IMR-90 (cell line): ENCODE measurements at regions not wholly inside any gene's neighbourhood (a gene's known extent, or its start where the extent isn't known, plus 50 kb on each side); places are given as distances from the start of the nearest gene placed in this dataset.

Experiments used
- ATAC-seq: fragments of 200-7000 bp; cut with Tn5 transposase; 2 replicates; pipeline ENCODE4 v1.9.1; 2020; ENCODE audit warnings: low read depth, mild to moderate bottlenecking, moderate library complexity
- BruUV-seq: library from RNA; stranded (reverse); fragments of 400-500 nt; replicated peaks from 2 replicates; lab custom pipeline; 2021; lab: Mats Ljungman, UMichigan
- CTCF ChIA-PET: fragments of 300-600 bp; formaldehyde crosslinking; extraction: SDS; loops from one replicate; lab custom pipeline; 2021; ENCODE audit warnings: antibody characterized with exemption; lab: Yijun Ruan, JAX
- POLR2A ChIA-PET: fragments of 300-600 bp; sonication (Branson Sonifier 250); formaldehyde crosslinking; loops from one replicate; lab custom pipeline; 2022; ENCODE audit warnings: antibody characterized with exemption; ENCODE audit not compliant: unreplicated experiment; lab: Charles Lee
- DNase-seq: peaks from one replicate; pipeline ENCODE4 v3.0.0; 2013
- H2AFZ ChIP-seq: replicated peaks from 2 replicates; pipeline ENCODE3; 2013; ENCODE audit warnings: low read length, mild to moderate bottlenecking; ENCODE audit not compliant: poor library complexity
- H2AK5ac ChIP-seq: 2 replicates; pipeline ENCODE4 v1.6.1; 2013; ENCODE audit warnings: low read depth, low read length, inconsistent platforms
- H2AK9ac ChIP-seq: replicated peaks from 2 replicates; pipeline ENCODE3; 2013; ENCODE audit warnings: mild to moderate bottlenecking, low read depth, low read length, moderate library complexity; ENCODE audit not compliant: poor library complexity
- H2BK120ac ChIP-seq: 2 replicates; pipeline ENCODE4 v1.6.1; 2013; ENCODE audit warnings: low read depth, low read length, inconsistent platforms
- H2BK15ac ChIP-seq: 3 replicates; pipeline ENCODE4 v1.6.1; 2013; ENCODE audit warnings: low read depth, low read length, inconsistent platforms
- H2BK20ac ChIP-seq: 2 replicates; pipeline ENCODE4 v1.6.1; 2013; ENCODE audit warnings: low read depth, mild to moderate bottlenecking, inconsistent platforms, low read length, moderate library complexity
- H2BK5ac ChIP-seq: 2 replicates; pipeline ENCODE4 v1.6.1; 2013; ENCODE audit warnings: mild to moderate bottlenecking, low read depth, low read length, inconsistent platforms; ENCODE audit not compliant: poor library complexity, severe bottlenecking
- H3K14ac ChIP-seq: replicated peaks from 2 replicates; pipeline ENCODE4 v1.6.1; 2013; ENCODE audit warnings: low read depth, low read length, inconsistent platforms
- H3K18ac ChIP-seq: 2 replicates; pipeline ENCODE4 v1.6.1; 2013; ENCODE audit warnings: low read depth, low read length, control low read depth
- H3K23ac ChIP-seq: 2 replicates; pipeline ENCODE4 v1.6.1; 2013; ENCODE audit warnings: low read depth, low read length, inconsistent platforms
- H3K27ac ChIP-seq: 2 replicates; pipeline ENCODE4 v1.5.1; 2013; ENCODE audit warnings: mild to moderate bottlenecking, control low read depth, low read length; ENCODE audit not compliant: insufficient read depth
- H3K27me3 ChIP-seq: 2 replicates; pipeline ENCODE4 v1.6.1; 2013; ENCODE audit warnings: low read length; ENCODE audit not compliant: control insufficient read depth, insufficient read depth
- H3K36me3 ChIP-seq: 2 replicates; pipeline ENCODE4 v1.6.1; 2013; ENCODE audit warnings: low read length, mixed read lengths; ENCODE audit not compliant: control insufficient read depth, insufficient read depth
- H3K4ac ChIP-seq: 2 replicates; pipeline ENCODE4 v1.6.1; 2013; ENCODE audit warnings: low read depth, low read length, inconsistent platforms
- H3K4me1 ChIP-seq: 2 replicates; pipeline ENCODE4 v1.6.1; 2013; ENCODE audit warnings: low read length, mixed read lengths; ENCODE audit not compliant: control insufficient read depth, insufficient read depth
- H3K4me2 ChIP-seq: 2 replicates; pipeline ENCODE4 v1.6.1; 2013; ENCODE audit warnings: low read depth, mild to moderate bottlenecking, control low read depth, low read length, moderate library complexity
- H3K4me3 ChIP-seq: 2 replicates; pipeline ENCODE4 v1.5.1; 2013; ENCODE audit warnings: low read depth, mild to moderate bottlenecking, control low read depth, low read length, moderate library complexity; ENCODE audit not compliant: insufficient read depth
- H3K56ac ChIP-seq: 2 replicates; pipeline ENCODE4 v1.6.1; 2013; ENCODE audit warnings: low read length, inconsistent platforms; ENCODE audit not compliant: insufficient read depth; ENCODE audit errors: extremely low read depth
- H3K79me1 ChIP-seq, 2 experiments: 2 replicates each; pipeline ENCODE4 v1.6.1; 2013; ENCODE audit warnings: low read length in 2 of 2, inconsistent platforms in 1 of 2, low read depth in 1 of 2
- H3K9ac ChIP-seq: 2 replicates; pipeline ENCODE4 v1.6.1; 2013; ENCODE audit warnings: low read depth, low read length, control low read depth
- H3K9me1 ChIP-seq: 2 replicates; pipeline ENCODE4 v1.6.1; 2013; ENCODE audit warnings: low read length, inconsistent platforms; ENCODE audit not compliant: insufficient read depth
- H3K9me3 ChIP-seq: 2 replicates; pipeline ENCODE4 v1.6.1; 2013; ENCODE audit warnings: low read length; ENCODE audit not compliant: control insufficient read depth, insufficient read depth
- H4K20me1 ChIP-seq: 2 replicates; pipeline ENCODE4 v1.6.1; 2013; ENCODE audit warnings: low read length, inconsistent platforms; ENCODE audit not compliant: insufficient read depth
- H4K5ac ChIP-seq: 2 replicates; pipeline ENCODE4 v1.6.1; 2013; ENCODE audit warnings: mild to moderate bottlenecking, low read depth, low read length, control low read depth
- H4K8ac ChIP-seq, 2 experiments: 2 replicates each; pipeline ENCODE4 v1.6.1; 2013; ENCODE audit warnings: low read depth in 2 of 2, low read length in 2 of 2, control low read depth in 1 of 2, inconsistent platforms in 1 of 2
- H4K91ac ChIP-seq: 2 replicates; pipeline ENCODE4 v1.6.1; 2013; ENCODE audit warnings: low read depth, low read length, inconsistent platforms; ENCODE audit not compliant: insufficient read depth
- BHLHE40 ChIP-seq: fragments of 150-350 bp; IDR thresholded peaks from 2 replicates; pipeline ENCODE4 v1.6.1; 2016; ENCODE audit warnings: mild to moderate bottlenecking, low read depth, low read length
- CEBPB ChIP-seq: IDR thresholded peaks from 2 replicates; pipeline ENCODE4 v1.6.1; 2012; ENCODE audit warnings: low read depth, low read length, improper control_type of control experiment
- CHD1 ChIP-seq: IDR thresholded peaks from 2 replicates; pipeline ENCODE4 v1.6.1; 2012; ENCODE audit warnings: low read depth, low read length, improper control_type of control experiment
- FOS ChIP-seq: fragments of 150-350 bp; IDR thresholded peaks from 2 replicates; pipeline ENCODE4 v1.6.1; 2016; ENCODE audit warnings: low read depth, low read length
- MAFK ChIP-seq: IDR thresholded peaks from 2 replicates; pipeline ENCODE4 v1.6.1; 2012; ENCODE audit warnings: low read depth, low read length, improper control_type of control experiment
- MAZ ChIP-seq: IDR thresholded peaks from 2 replicates; pipeline ENCODE4 v1.6.1; 2012; ENCODE audit warnings: low read depth, mild to moderate bottlenecking, low read length, improper control_type of control experiment, moderate library complexity, borderline replicate concordance
- MXI1 ChIP-seq: IDR thresholded peaks from 2 replicates; pipeline ENCODE4 v1.6.1; 2012; ENCODE audit warnings: low read depth, mild to moderate bottlenecking, low read length, moderate library complexity, borderline replicate concordance
- NFE2L2 ChIP-seq: fragments of 150-350 bp; IDR thresholded peaks from 2 replicates; pipeline ENCODE4 v1.6.1; 2016; ENCODE audit warnings: low read depth, mild to moderate bottlenecking, low read length
- POLR2A ChIP-seq: IDR thresholded peaks from 2 replicates; pipeline ENCODE4 v1.6.1; 2012; ENCODE audit warnings: mild to moderate bottlenecking, low read depth, low read length
- RAD21 ChIP-seq: IDR thresholded peaks from 2 replicates; pipeline ENCODE4 v1.6.1; 2012; ENCODE audit warnings: low read length, improper control_type of control experiment
- RCOR1 ChIP-seq: IDR thresholded peaks from 2 replicates; pipeline ENCODE4 v1.6.1; 2012; ENCODE audit warnings: mild to moderate bottlenecking, low read length, improper control_type of control experiment; ENCODE audit not compliant: insufficient replicate concordance
- RFX5 ChIP-seq: IDR thresholded peaks from 2 replicates; pipeline ENCODE4 v1.8.0; 2012; ENCODE audit warnings: low read depth, mild to moderate bottlenecking, low read length, moderate library complexity
- SMC3 ChIP-seq: fragments of 150-350 bp; IDR thresholded peaks from 2 replicates; pipeline ENCODE4 v1.6.1; 2016; ENCODE audit warnings: low read depth, mild to moderate bottlenecking, antibody characterized with exemption, low read length, moderate library complexity
- WGBS, 2 experiments: methylation state at CpG; one replicate each; pipeline versions ENCODE4 v1.1.5 to v1.1.7; 2013; ENCODE audit warnings: missing lambda C conversion rate in 2 of 2; ENCODE audit not compliant: insufficient read length in 1 of 2; ENCODE audit errors: extremely low coverage in 2 of 2; 5-methylcytosine and 5-hydroxymethylcytosine counted together
- dilution Hi-C: fragments of 300-500 bp; cut with HindIII; formaldehyde crosslinking; loops from one replicate; pipeline ENCODE4 v1.14.3; 2018; ENCODE audit warnings: low sequenced_read_pairs; ENCODE audit not compliant: unreplicated experiment
- in situ Hi-C: fragments of 300-500 bp; cut with MboI; formaldehyde crosslinking; loops from 3 replicates; pipeline ENCODE4 v1.14.3; 2019; ENCODE audit warnings: low sequenced_read_pairs, inconsistent platforms, mixed read lengths
- intact Hi-C: fragments of 100-400 bp; cut with micrococcal nuclease; formaldehyde crosslinking; loops from 2 replicates; pipeline ENCODE4 v1.10.0; 2022
- TF ChIP-seq, protein P1 (sequence below): conservative IDR thresholded peaks from 2 replicates; pipeline ENCODE4 v1.5.1; 2012; ENCODE audit warnings: mild to moderate bottlenecking, low read depth, low read length, improper control_type of control experiment
- TF ChIP-seq, protein P2 (sequence below): fragments of 150-350 bp; IDR thresholded peaks from 2 replicates; pipeline ENCODE4 v1.6.1; 2016; ENCODE audit warnings: low read depth, mild to moderate bottlenecking, low read length, moderate library complexity, borderline replicate concordance
- TF ChIP-seq, protein P3 (sequence below): fragments of 150-350 bp; IDR thresholded peaks from 2 replicates; pipeline ENCODE4 v1.6.1; 2017; ENCODE audit warnings: mild to moderate bottlenecking, antibody characterized with exemption, low read length, low read depth

DNA sequence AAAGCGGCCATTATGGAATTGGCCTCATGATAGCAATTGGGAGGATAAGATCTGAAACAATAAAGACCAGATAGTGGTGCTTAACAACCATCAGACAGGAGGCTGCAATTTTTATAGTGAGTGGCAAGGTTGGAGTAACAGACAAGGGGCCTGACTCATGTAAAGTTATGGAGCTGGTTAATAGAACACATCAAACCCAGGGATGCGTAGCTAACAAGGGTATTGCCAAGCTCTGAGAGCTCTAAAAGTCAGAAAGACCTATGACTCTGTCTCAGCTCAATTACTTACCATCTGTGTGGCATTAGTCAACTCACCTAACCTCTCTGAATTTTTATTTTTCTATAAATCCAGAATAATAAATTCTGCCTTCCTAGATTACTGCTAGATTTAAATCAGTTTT, 1731.5 kb upstream of the FLRT2 start:
- no peak overlapping the region for H4K5ac ChIP-seq
- no peak overlapping the region for H3K4ac ChIP-seq
- H3K4me3 ChIP-seq = no peak overlapping the region
- no peak overlapping the region for H2AK9ac ChIP-seq
- no peak overlapping the region for H3K18ac ChIP-seq
- no peak for DNase-seq
- no peaks in the 10 kb centered on the region for H3K4me1 ChIP-seq
- H3K79me1 ChIP-seq = no peaks in the 10 kb centered on the region
- BruUV-seq = no TSS peak
- no peaks in the 10 kb centered on the region for H3K36me3 ChIP-seq
- H2AK5ac ChIP-seq = no peak overlapping the region
- POLR2A ChIA-PET = no interaction called here
- H3K23ac ChIP-seq = no peak overlapping the region
- dilution Hi-C loops (no loop called here), intact Hi-C loops (no loop called here), in situ Hi-C loops (no loop called here)
- H4K8ac ChIP-seq = no peak overlapping the region
- TF ChIP-seq, protein P1, sequence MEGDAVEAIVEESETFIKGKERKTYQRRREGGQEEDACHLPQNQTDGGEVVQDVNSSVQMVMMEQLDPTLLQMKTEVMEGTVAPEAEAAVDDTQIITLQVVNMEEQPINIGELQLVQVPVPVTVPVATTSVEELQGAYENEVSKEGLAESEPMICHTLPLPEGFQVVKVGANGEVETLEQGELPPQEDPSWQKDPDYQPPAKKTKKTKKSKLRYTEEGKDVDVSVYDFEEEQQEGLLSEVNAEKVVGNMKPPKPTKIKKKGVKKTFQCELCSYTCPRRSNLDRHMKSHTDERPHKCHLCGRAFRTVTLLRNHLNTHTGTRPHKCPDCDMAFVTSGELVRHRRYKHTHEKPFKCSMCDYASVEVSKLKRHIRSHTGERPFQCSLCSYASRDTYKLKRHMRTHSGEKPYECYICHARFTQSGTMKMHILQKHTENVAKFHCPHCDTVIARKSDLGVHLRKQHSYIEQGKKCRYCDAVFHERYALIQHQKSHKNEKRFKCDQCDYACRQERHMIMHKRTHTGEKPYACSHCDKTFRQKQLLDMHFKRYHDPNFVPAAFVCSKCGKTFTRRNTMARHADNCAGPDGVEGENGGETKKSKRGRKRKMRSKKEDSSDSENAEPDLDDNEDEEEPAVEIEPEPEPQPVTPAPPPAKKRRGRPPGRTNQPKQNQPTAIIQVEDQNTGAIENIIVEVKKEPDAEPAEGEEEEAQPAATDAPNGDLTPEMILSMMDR = no peak
- no peak for TF ChIP-seq NFE2L2
- TF ChIP-seq BHLHE40 = no peak
- TF ChIP-seq RCOR1 = no peak
- TF ChIP-seq POLR2A = no peak
- TF ChIP-seq FOS = no peak
- no peak for TF ChIP-seq MAFK
- no peak for TF ChIP-seq MAZ
- TF ChIP-seq RAD21 = no peak
- TF ChIP-seq SMC3 = no peak
- TF ChIP-seq CHD1 = no peak
- TF ChIP-seq, protein P2, sequence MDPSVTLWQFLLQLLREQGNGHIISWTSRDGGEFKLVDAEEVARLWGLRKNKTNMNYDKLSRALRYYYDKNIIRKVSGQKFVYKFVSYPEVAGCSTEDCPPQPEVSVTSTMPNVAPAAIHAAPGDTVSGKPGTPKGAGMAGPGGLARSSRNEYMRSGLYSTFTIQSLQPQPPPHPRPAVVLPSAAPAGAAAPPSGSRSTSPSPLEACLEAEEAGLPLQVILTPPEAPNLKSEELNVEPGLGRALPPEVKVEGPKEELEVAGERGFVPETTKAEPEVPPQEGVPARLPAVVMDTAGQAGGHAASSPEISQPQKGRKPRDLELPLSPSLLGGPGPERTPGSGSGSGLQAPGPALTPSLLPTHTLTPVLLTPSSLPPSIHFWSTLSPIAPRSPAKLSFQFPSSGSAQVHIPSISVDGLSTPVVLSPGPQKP = no peak
- TF ChIP-seq RFX5 = no peak
- TF ChIP-seq, protein P3, sequence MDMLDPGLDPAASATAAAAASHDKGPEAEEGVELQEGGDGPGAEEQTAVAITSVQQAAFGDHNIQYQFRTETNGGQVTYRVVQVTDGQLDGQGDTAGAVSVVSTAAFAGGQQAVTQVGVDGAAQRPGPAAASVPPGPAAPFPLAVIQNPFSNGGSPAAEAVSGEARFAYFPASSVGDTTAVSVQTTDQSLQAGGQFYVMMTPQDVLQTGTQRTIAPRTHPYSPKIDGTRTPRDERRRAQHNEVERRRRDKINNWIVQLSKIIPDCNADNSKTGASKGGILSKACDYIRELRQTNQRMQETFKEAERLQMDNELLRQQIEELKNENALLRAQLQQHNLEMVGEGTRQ = no peak
- no peak for TF ChIP-seq MXI1
- TF ChIP-seq CEBPB = no peak
- CTCF ChIA-PET = interaction anchor here (0.8 kb wide), 1 partner anchor 57 kb away, joined by 4 read pairs; no protein-coding TSS in a partner anchor
- H3K14ac ChIP-seq = no peak overlapping the region
- no peak overlapping the region for H2BK5ac ChIP-seq
- H2BK15ac ChIP-seq = no peak overlapping the region
- H3K9me3 ChIP-seq = no peaks in the 10 kb centered on the region
- H2AFZ ChIP-seq = peak overlapping the region; percentile 44
- H3K56ac ChIP-seq = no peak overlapping the region
- H4K91ac ChIP-seq = no peak overlapping the region
- no peak overlapping the region for H2BK20ac ChIP-seq
- H3K4me2 ChIP-seq = no peak overlapping the region
- H3K27ac ChIP-seq = no peak overlapping the region
- no peaks in the 10 kb centered on the region for H3K27me3 ChIP-seq
- WGBS, 2 experiments = no CpG with 5 or more reads among the region's 2 CpGs
- H3K9ac ChIP-seq = no peak overlapping the region
- H4K20me1 ChIP-seq = no peaks in the 10 kb centered on the region
- H3K9me1 ChIP-seq = no peaks in the 10 kb centered on the region
- ATAC-seq = no peak
- H2BK120ac ChIP-seq = no peak overlapping the region
